CD4-positive, alpha-beta T cell treated with Interleukin-10 for 1 hour (primary cell): ENCODE measurements at regions not wholly inside any gene's neighbourhood (a gene's known extent, or its start where the extent isn't known, plus 50 kb on each side); places are given as distances from the start of the nearest gene placed in this dataset.

Experiments
- DNase-seq: peaks from one replicate; pipeline ENCODE4 v3.0.0-alpha.2; 2020

- DNase-seq: no peak
These were observed 155.4 kb upstream of the BMP2 start for GRCh38 chr20:6611911-6612605.

GRCh38 chr20:6606651-6607050, 160.8 kb upstream of the BMP2 start:
- no peak for DNase-seq

- DNase-seq: no peak
These were observed 162.2 kb upstream of the BMP2 start for GRCh38 chr20:6605055-6605935.

GRCh38 chr20:6604179-6604578, 163.3 kb upstream of the BMP2 start:
- no peak for DNase-seq

- DNase-seq: no peak
These were observed 167.4 kb upstream of the BMP2 start for GRCh38 chr20:6599876-6600735.

GRCh38 chr20:6595704-6596103, 171.8 kb upstream of the BMP2 start:
- DNase-seq: no peak

GRCh38 chr20:6590891-6591637, 176.4 kb upstream of the BMP2 start:
- no peak for DNase-seq

- DNase-seq: no peak
These were observed 179.2 kb upstream of the BMP2 start for GRCh38 chr20:6588296-6588695.

GRCh38 chr20:6583134-6583738, 184.2 kb upstream of the BMP2 start:
- no peak for DNase-seq

GRCh38 chr20:6582449-6582848, 185.0 kb upstream of the BMP2 start:
- no peak for DNase-seq

GRCh38 chr20:6580486-6580885, 187.0 kb upstream of the BMP2 start:
- DNase-seq: no peak

GRCh38 chr20:6579824-6580223, 187.7 kb upstream of the BMP2 start:
- DNase-seq: no peak

GRCh38 chr20:6579417-6579816, 188.1 kb upstream of the BMP2 start:
- no peak for DNase-seq

GRCh38 chr20:6577451-6577850, 190.0 kb upstream of the BMP2 start:
- DNase-seq: no peak

- DNase-seq: no peak
These were observed 190.8 kb upstream of the BMP2 start for GRCh38 chr20:6576726-6577125.

GRCh38 chr20:6575912-6576401, 191.5 kb upstream of the BMP2 start:
- DNase-seq: no peak

GRCh38 chr20:6566821-6567220, 200.7 kb upstream of the BMP2 start:
- no peak for DNase-seq

GRCh38 chr20:6562111-6562510, 205.4 kb upstream of the BMP2 start:
- DNase-seq: no peak

GRCh38 chr20:6560978-6561377, 206.5 kb upstream of the BMP2 start:
- DNase-seq: no peak

GRCh38 chr20:6559791-6560190, 207.7 kb upstream of the BMP2 start:
- no peak for DNase-seq

GRCh38 chr20:6558341-6558740, 209.1 kb upstream of the BMP2 start:
- DNase-seq: no peak
